Lower leg skin (tissue), 4 donors: ENCODE measurements at regions not wholly inside any gene's neighbourhood (a gene's known extent, or its start where the extent isn't known, plus 50 kb on each side); places are given as distances from the start of the nearest gene placed in this dataset.

Source experiments
- DNase-seq, 2 donors: peaks; one replicate each; pipeline ENCODE4 v3.0.0-alpha.2; 2019; ENCODE audit warnings: low spot score in 2 of 2
- H3K4me3 ChIP-seq: fragments of 200-600 bp; sonication (generic); 2 replicates; pipeline ENCODE4 v1.5.1; 2017; ENCODE audit warnings: mild to moderate bottlenecking, low read depth; ENCODE audit not compliant: poor library complexity, severe bottlenecking
- POLR2A ChIP-seq, 2 donors: fragments of 450-650 bp; IDR thresholded peaks; one replicate each; pipeline ENCODE4 v1.6.1; 2016 to 2017; ENCODE audit warnings: antibody characterized with exemption in 2 of 2, mild to moderate bottlenecking in 1 of 2, moderate library complexity in 1 of 2
- WGBS, 2 donors: methylation state at CpG; one replicate each; pipeline ENCODE4 v1.1.5; 2018; 5-methylcytosine and 5-hydroxymethylcytosine counted together
- intact Hi-C: fragments of 100-400 bp; cut with DNase I; formaldehyde crosslinking; loops from one replicate; pipeline ENCODE4 v1.15.0; 2023; ENCODE audit warnings: low total_unique reads
- TF ChIP-seq, protein P1 (sequence below), 3 donors: fragments of 450-650 bp; IDR thresholded peaks; one replicate each; pipeline ENCODE4 v1.5.1; 2016; ENCODE audit warnings: antibody characterized with exemption in 3 of 3, mild to moderate bottlenecking in 3 of 3, moderate library complexity in 2 of 3

DNA sequence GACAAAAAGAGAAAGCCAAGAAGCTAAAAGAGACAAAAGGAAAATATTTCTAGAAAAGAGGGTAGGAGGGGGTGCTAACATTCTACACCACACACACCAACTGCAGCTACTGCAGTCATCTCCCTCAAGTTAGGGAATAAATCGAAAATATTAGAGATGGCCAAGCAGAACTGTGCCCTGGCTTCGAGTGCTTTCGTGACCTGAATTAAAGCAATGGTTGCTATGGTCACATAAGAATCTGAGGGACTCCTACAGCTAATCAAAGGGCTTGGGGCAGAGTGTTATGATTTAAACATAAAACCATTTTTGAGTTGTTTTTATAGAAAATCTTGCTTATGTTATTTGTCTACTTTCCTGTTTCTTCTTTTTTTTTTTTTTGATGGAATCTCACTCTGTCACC is 159.6 kb upstream of the HNRNPA3 start:
- intact Hi-C loops = no loop called here
- H3K4me3 ChIP-seq = no peak overlapping the region
- TF ChIP-seq POLR2A (IDR thresholded peaks at IDR 0.05) = no peak
- TF ChIP-seq, protein P1, sequence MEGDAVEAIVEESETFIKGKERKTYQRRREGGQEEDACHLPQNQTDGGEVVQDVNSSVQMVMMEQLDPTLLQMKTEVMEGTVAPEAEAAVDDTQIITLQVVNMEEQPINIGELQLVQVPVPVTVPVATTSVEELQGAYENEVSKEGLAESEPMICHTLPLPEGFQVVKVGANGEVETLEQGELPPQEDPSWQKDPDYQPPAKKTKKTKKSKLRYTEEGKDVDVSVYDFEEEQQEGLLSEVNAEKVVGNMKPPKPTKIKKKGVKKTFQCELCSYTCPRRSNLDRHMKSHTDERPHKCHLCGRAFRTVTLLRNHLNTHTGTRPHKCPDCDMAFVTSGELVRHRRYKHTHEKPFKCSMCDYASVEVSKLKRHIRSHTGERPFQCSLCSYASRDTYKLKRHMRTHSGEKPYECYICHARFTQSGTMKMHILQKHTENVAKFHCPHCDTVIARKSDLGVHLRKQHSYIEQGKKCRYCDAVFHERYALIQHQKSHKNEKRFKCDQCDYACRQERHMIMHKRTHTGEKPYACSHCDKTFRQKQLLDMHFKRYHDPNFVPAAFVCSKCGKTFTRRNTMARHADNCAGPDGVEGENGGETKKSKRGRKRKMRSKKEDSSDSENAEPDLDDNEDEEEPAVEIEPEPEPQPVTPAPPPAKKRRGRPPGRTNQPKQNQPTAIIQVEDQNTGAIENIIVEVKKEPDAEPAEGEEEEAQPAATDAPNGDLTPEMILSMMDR (IDR thresholded peaks at IDR 0.05) = no peak
- DNase-seq = no peak
- 61 to 74% methylated on average over 3 of the region's 3 CpGs for WGBS, 2 donors

DNA sequence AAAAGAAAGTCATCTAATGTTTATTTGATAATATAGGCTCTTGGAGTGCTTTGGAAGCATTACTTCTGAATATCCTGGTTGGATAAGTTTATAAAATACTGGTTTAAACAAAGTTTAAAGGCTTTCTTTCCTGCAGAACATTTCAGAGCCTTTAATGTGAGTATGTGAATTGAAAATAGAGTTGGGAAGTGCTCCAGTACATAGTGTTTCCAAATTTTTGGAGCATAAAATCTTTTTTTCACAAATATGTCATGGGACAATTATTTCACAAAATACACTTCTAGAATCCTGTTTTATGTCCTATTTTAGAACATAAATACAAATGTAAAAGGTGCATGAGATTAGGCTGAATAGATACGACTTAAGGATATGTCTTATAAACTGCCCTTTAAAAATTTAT is 158.9 kb upstream of the HNRNPA3 start:
- H3K4me3 ChIP-seq = no peak overlapping the region
- intact Hi-C loops = no loop called here
- DNase-seq = no peak
- WGBS, 2 donors = 26 to 87% methylated on average over 1 of the region's 1 CpG
- TF ChIP-seq, protein P1 (IDR thresholded peaks at IDR 0.05) = no peak
- TF ChIP-seq POLR2A (IDR thresholded peaks at IDR 0.05) = no peak

- no peak for DNase-seq
- intact Hi-C loops = no loop called here
- no peak overlapping the region for H3K4me3 ChIP-seq
- TF ChIP-seq, protein P1 (IDR thresholded peaks at IDR 0.05) = no peak
- TF ChIP-seq POLR2A (IDR thresholded peaks at IDR 0.05) = no peak
- 69 to 76% methylated on average over 5 of the region's 5 CpGs for WGBS, 2 donors
Measured at GRCh38 chr2:177056481-177056929, 156.1 kb upstream of the HNRNPA3 start.

GRCh38 chr2:177058747-177059146 is 153.8 kb upstream of the HNRNPA3 start:
- intact Hi-C loops = no loop called here

GRCh38 chr2:177059293-177059692 is 153.3 kb upstream of the HNRNPA3 start:
- intact Hi-C loops = no loop called here
- no peak for DNase-seq
- no peak overlapping the region for H3K4me3 ChIP-seq
- whole genome bisulfite sequencing, 2 donors = 40 to 46% methylated on average over 6 of the region's 6 CpGs
- TF ChIP-seq, protein P1 (IDR thresholded peaks at IDR 0.05) = no peak

More at GRCh38 chr2:177058747-177059146, 153.8 kb upstream of the HNRNPA3 start:
- no peak for DNase-seq
- H3K4me3 ChIP-seq = no peak overlapping the region
- no peak for TF ChIP-seq POLR2A (IDR thresholded peaks at IDR 0.05)
- TF ChIP-seq, protein P1 (IDR thresholded peaks at IDR 0.05) = no peak

- no peak overlapping the region for H3K4me3 ChIP-seq
- WGBS, 2 donors = 91 to 96% methylated on average over 1 of the region's 1 CpG
- no peak for TF ChIP-seq POLR2A (IDR thresholded peaks at IDR 0.05)
- TF ChIP-seq, protein P1 (IDR thresholded peaks at IDR 0.05) = no peak
- no peak for DNase-seq
- intact Hi-C loops = no loop called here
Measured at GRCh38 chr2:177063331-177063730, 149.3 kb upstream of the HNRNPA3 start.
